NCI-H146 (cell line): ENCODE measurements at regions not wholly inside any gene's neighbourhood (a gene's known extent, or its start where the extent isn't known, plus 50 kb on each side); places are given as distances from the start of the nearest gene placed in this dataset.

Experiments used
- DNase-seq: peaks from one replicate; lab custom pipeline; 2025; lab: John Stamatoyannopoulos, UW

GRCh38 chr5:111869681-111870080 is 112.7 kb upstream of the NREP start:
- DNase-seq, result no peak

- no peak for DNase-seq
Measured at GRCh38 chr5:111865356-111865755, 108.4 kb upstream of the NREP start.

GRCh38 chr5:111863801-111864200 is 106.8 kb upstream of the NREP start:
- no peak for DNase-seq

- DNase-seq, result no peak
Measured at GRCh38 chr5:111859533-111860270, 102.7 kb upstream of the NREP start.

- no peak for DNase-seq
Measured at GRCh38 chr5:111859031-111859430, 102.0 kb upstream of the NREP start.

- DNase-seq, result no peak
Measured at GRCh38 chr5:111857623-111858022, 100.6 kb upstream of the NREP start.

- DNase-seq, result no peak
Measured at GRCh38 chr5:111856876-111857466, 100.0 kb upstream of the NREP start.

- DNase-seq, result peak; percentile 4
Measured at GRCh38 chr5:111855356-111855755, 98.4 kb upstream of the NREP start.

- DNase-seq, result no peak
Measured at GRCh38 chr5:111854186-111854585, 97.2 kb upstream of the NREP start.

GRCh38 chr5:111853748-111854147 is 96.8 kb upstream of the NREP start:
- DNase-seq, result no peak

- DNase-seq, result no peak
Measured at GRCh38 chr5:111851631-111852548, 94.9 kb upstream of the NREP start.

GRCh38 chr5:111848476-111848875 is 91.5 kb upstream of the NREP start:
- no peak for DNase-seq

- no peak for DNase-seq
Measured at GRCh38 chr5:111847052-111847925, 90.3 kb upstream of the NREP start.

- no peak for DNase-seq
Measured at GRCh38 chr5:111840036-111840674, 83.2 kb upstream of the NREP start.

GRCh38 chr5:111839438-111839837 is 82.4 kb upstream of the NREP start:
- no peak for DNase-seq

GRCh38 chr5:111836426-111836825 is 79.4 kb upstream of the NREP start:
- no peak for DNase-seq

GRCh38 chr5:111834926-111835599 is 78.1 kb upstream of the NREP start:
- no peak for DNase-seq

GRCh38 chr5:111830333-111830732 is 73.3 kb upstream of the NREP start:
- DNase-seq, result no peak

- no peak for DNase-seq
Measured at GRCh38 chr5:111829701-111830100, 72.7 kb upstream of the NREP start.

- no peak for DNase-seq
Measured at GRCh38 chr5:111826064-111826463, 69.1 kb upstream of the NREP start.

- DNase-seq, result no peak
Measured at GRCh38 chr5:111820072-111820471, 63.1 kb upstream of the NREP start.
